NB4 (cell line): ENCODE measurements at regions not wholly inside any gene's neighbourhood (a gene's known extent, or its start where the extent isn't known, plus 50 kb on each side); places are given as distances from the start of the nearest gene placed in this dataset.

Source experiments
- MAX ChIP-seq: IDR thresholded peaks from 2 replicates; pipeline ENCODE4 v1.6.1; 2011; ENCODE audit warnings: low read depth, low read length
- POLR2A ChIP-seq: IDR thresholded peaks from 2 replicates; pipeline ENCODE4 v1.6.1; 2011; ENCODE audit warnings: mild to moderate bottlenecking; ENCODE audit not compliant: insufficient read length; ENCODE audit errors: extremely low read depth
- TF ChIP-seq, protein P1 (sequence below): IDR thresholded peaks from one replicate; pipeline ENCODE4 v1.5.1; 2012; ENCODE audit warnings: low read depth, low read length

- TF ChIP-seq, protein P1, sequence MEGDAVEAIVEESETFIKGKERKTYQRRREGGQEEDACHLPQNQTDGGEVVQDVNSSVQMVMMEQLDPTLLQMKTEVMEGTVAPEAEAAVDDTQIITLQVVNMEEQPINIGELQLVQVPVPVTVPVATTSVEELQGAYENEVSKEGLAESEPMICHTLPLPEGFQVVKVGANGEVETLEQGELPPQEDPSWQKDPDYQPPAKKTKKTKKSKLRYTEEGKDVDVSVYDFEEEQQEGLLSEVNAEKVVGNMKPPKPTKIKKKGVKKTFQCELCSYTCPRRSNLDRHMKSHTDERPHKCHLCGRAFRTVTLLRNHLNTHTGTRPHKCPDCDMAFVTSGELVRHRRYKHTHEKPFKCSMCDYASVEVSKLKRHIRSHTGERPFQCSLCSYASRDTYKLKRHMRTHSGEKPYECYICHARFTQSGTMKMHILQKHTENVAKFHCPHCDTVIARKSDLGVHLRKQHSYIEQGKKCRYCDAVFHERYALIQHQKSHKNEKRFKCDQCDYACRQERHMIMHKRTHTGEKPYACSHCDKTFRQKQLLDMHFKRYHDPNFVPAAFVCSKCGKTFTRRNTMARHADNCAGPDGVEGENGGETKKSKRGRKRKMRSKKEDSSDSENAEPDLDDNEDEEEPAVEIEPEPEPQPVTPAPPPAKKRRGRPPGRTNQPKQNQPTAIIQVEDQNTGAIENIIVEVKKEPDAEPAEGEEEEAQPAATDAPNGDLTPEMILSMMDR, result no peak
- TF ChIP-seq MAX, result no peak
- TF ChIP-seq POLR2A, result no peak
Measured at GRCh38 chr3:181892848-181893247, 181.1 kb downstream of the SOX2 start.
